Spleen (tissue), 11 donors: ENCODE measurements at regions not wholly inside any gene's neighbourhood (a gene's known extent, or its start where the extent isn't known, plus 50 kb on each side); places are given as distances from the start of the nearest gene placed in this dataset.

Experiments used
- DNase-seq: peaks from one replicate; pipeline ENCODE4 v3.0.0-alpha.2; 2020
- H3K27ac ChIP-seq, 8 donors: fragments of 200-600 bp; sonication (generic) in 7 of 8; 1 replicate in 4 of 8; 2 replicates in 4 of 8; pipeline versions ENCODE4 v1.5.0 to v1.8.0; 2016 to 2021; ENCODE audit warnings: inconsistent platforms in 4 of 8, mild to moderate bottlenecking in 4 of 8, moderate library complexity in 1 of 8
- H3K27me3 ChIP-seq, 7 donors: fragments of 200-600 bp; sonication (generic) in 6 of 7; replicated peaks in 1 of 7; 1 replicate in 4 of 7; 2 replicates in 3 of 7; pipeline versions ENCODE4 v1.5.0 to v1.8.0; 2016 to 2021; ENCODE audit warnings: inconsistent platforms in 3 of 7, mild to moderate bottlenecking in 1 of 7
- H3K36me3 ChIP-seq, 6 donors: fragments of 200-600 bp; sonication (generic) in 5 of 6; 1 replicate in 4 of 6; 2 replicates in 2 of 6; pipeline versions ENCODE4 v1.5.0 to v1.8.0; 2016 to 2021; ENCODE audit warnings: inconsistent platforms in 2 of 6
- H3K4me1 ChIP-seq, 6 donors: fragments of 200-600 bp; sonication (generic) in 5 of 6; 1 replicate in 3 of 6; 2 replicates in 3 of 6; pipeline versions ENCODE4 v1.5.0 to v1.8.0; 2016 to 2021; ENCODE audit warnings: inconsistent platforms in 3 of 6
- H3K4me3 ChIP-seq, 8 donors: fragments of 200-600 bp; sonication (generic) in 7 of 8; 1 replicate in 4 of 8; 2 replicates in 4 of 8; pipeline versions ENCODE4 v1.5.0 to v1.8.0; 2016 to 2021; ENCODE audit warnings: inconsistent platforms in 4 of 8, mild to moderate bottlenecking in 4 of 8, moderate library complexity in 2 of 8
- H3K9me3 ChIP-seq, 8 donors: fragments of 200-600 bp; sonication (generic) in 7 of 8; 1 replicate in 4 of 8; 2 replicates in 4 of 8; pipeline versions ENCODE4 v1.5.0 to v1.8.0; 2016 to 2021; ENCODE audit warnings: inconsistent platforms in 4 of 8
- CTCF ChIP-seq, 11 experiments: fragments of 200-600 bp in 7 of 11; fragments of 450-650 bp in 4 of 11; sonication (generic) in 4 of 11; IDR thresholded peaks in 8 of 11; conservative IDR thresholded peaks in 3 of 11; 1 replicate in 7 of 11; 2 replicates in 4 of 11; pipeline versions ENCODE4 v1.4.0 to v1.8.0; 2016 to 2021; ENCODE audit warnings: antibody characterized with exemption in 11 of 11, inconsistent platforms in 4 of 11, mild to moderate bottlenecking in 1 of 11
- POLR2A ChIP-seq, 3 donors: fragments of 450-650 bp; IDR thresholded peaks; one replicate each; pipeline ENCODE4 v1.5.1; 2017; ENCODE audit warnings: antibody characterized with exemption in 3 of 3, mild to moderate bottlenecking in 1 of 3
- POLR2AphosphoS5 ChIP-seq, 3 donors: sonication (generic); formaldehyde crosslinking; IDR thresholded peaks; one replicate each; pipeline ENCODE4 v1.5.1; 2017; ENCODE audit warnings: antibody characterized with exemption in 3 of 3
- WGBS, 5 donors: extraction: QIAGEN DNeasy Blood & Tissue Kit in 3 of 5; methylation state at CpG; one replicate each; pipeline versions ENCODE4 v1.1.5 to v1.1.7; 2013 to 2018; 5-methylcytosine and 5-hydroxymethylcytosine counted together
- intact Hi-C: fragments of 100-400 bp; cut with DNase I; formaldehyde crosslinking; loops from one replicate; pipeline ENCODE4 v1.15.0; 2023; ENCODE audit warnings: low total_unique reads
- donor health status: healthy with polysubstance abuse.
- donor health status: DM: no; HTN: no; CAD: no; lungs with moderate emphysema.
- donor health status: DM: no; HTN: no; CAD: no.
- donor health status: Bipolar disorder and iron deficiency.
- donor health status: healthy.
- donor health status: DM: no; HTN: no; CAD: no.
- donor health status: DM: yes; HTN: yes; CAD: no.

DNA sequence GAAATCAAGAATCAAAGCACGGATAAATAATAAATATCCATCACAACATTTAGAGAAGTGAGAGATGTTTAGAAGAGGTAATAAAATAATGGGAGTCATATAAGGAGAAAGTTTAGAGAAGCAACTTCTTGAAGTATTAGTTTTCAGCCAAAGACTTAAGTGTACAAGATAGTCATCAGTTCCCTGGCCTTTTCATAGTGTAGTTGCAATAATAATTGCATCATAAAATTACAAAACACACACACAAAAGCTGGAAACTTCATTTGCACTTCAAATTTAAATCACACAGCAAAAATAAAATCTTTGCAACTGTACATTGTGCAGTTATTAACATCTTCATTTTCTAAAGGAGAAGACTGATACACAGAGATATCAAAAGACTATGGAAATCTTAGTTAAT is 319.1 kb upstream of the RGMB start:
- WGBS, 5 donors: 80 to 92% (median 82%) methylated on average over 1 of the region's 1 CpG
- H3K4me3 ChIP-seq: no peak overlapping the region
- no peaks in the 10 kb centered on the region for H3K9me3 ChIP-seq
- H3K27me3 ChIP-seq: peaks cover 0 to 4% (median 0%) of the 10 kb centered on the region in 7 donors
- TF ChIP-seq CTCF (IDR thresholded peaks at IDR 0.05 in 8 of 11, conservative IDR thresholded peaks at IDR 0.05 in 3 of 11) (no peak), POLR2AphosphoS5 (IDR thresholded peaks at IDR 0.05) (no peak), POLR2A (IDR thresholded peaks at IDR 0.05) (no peak)
- intact Hi-C loops: no loop called here
- no peaks in the 10 kb centered on the region for H3K36me3 ChIP-seq
- DNase-seq: no peak
- no peaks in the 10 kb centered on the region for H3K4me1 ChIP-seq
- H3K27ac ChIP-seq: no peak overlapping the region

DNA sequence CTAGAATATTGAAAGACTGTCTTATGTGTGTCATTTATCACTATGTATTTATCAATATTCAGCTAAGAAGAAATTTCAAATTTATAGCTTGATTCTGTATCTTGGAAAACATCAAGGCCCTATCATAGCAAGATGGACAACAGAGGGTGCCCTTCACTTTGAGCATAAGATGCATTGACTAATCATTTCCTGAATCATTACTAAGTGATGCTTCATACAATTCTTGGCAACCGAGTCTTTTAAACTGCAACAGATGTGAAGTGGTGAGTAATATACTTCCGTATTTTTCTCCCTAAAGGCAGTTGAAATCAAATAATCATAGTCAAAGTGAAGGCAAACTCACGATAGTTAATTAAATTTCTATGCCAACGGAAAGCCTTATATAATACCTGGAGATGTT is 318.6 kb upstream of the RGMB start:
- no peak for DNase-seq
- no peak for TF ChIP-seq POLR2AphosphoS5 (IDR thresholded peaks at IDR 0.05)
- no peak for TF ChIP-seq POLR2A (IDR thresholded peaks at IDR 0.05)
- no peak for TF ChIP-seq CTCF (IDR thresholded peaks at IDR 0.05 in 8 of 11, conservative IDR thresholded peaks at IDR 0.05 in 3 of 11)
- Histone ChIP-seq H3K9me3 (no peaks in the 10 kb centered on the region), H3K27me3 (peaks cover 0 to 4% (median 0%) of the 10 kb centered on the region in 7 donors), H3K4me3 (no peak overlapping the region), H3K27ac (no peak overlapping the region), H3K36me3 (no peaks in the 10 kb centered on the region), H3K4me1 (no peaks in the 10 kb centered on the region)
- intact Hi-C loops: no loop called here
- WGBS, 5 donors: 65 to 86% (median 76%) methylated on average over 4 of the region's 4 CpGs

GRCh38 chr5:98455665-98456064 is 317.8 kb upstream of the RGMB start:
- Histone ChIP-seq H3K36me3 (no peaks in the 10 kb centered on the region), H3K4me3 (no peak overlapping the region), H3K27ac (no peak overlapping the region), H3K9me3 (no peaks in the 10 kb centered on the region), H3K27me3 (peaks cover 0 to 4% (median 0%) of the 10 kb centered on the region in 7 donors), H3K4me1 (no peaks in the 10 kb centered on the region)
- WGBS, 5 donors: 57 to 70% (median 66%) methylated on average over 3 of the region's 3 CpGs
- DNase-seq: no peak
- intact Hi-C loops: no loop called here
- no peak for TF ChIP-seq CTCF (IDR thresholded peaks at IDR 0.05 in 8 of 11, conservative IDR thresholded peaks at IDR 0.05 in 3 of 11)
- no peak for TF ChIP-seq POLR2A (IDR thresholded peaks at IDR 0.05)
- no peak for TF ChIP-seq POLR2AphosphoS5 (IDR thresholded peaks at IDR 0.05)

DNA sequence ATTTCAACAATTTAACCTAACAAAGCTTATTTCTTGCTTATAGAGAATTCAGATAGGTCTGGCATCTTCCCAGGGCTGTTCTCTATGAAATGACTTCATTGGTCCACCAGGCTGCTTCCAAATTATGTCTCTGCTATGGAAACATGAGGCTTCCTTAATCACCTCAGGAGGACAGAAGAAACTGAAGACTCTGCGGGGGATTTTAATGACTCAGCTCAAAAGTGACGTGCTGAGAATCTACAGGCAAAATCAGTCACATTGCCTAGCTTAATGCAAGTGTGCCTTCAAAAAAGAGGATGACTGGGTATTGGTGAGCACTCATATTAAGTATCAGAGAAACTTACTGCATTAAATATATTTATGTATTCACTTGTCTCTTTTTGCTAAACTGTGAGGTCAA is 315.5 kb upstream of the RGMB start:
- Histone ChIP-seq H3K4me3 (no peak overlapping the region), H3K27ac (no peak overlapping the region), H3K9me3 (no peaks in the 10 kb centered on the region), H3K4me1 (no peaks in the 10 kb centered on the region), H3K36me3 (no peaks in the 10 kb centered on the region), H3K27me3 (peaks cover 0 to 4% (median 0%) of the 10 kb centered on the region in 7 donors)
- 76 to 85% (median 83%) methylated on average over 2 of the region's 2 CpGs for WGBS, 5 donors
- TF ChIP-seq POLR2A (IDR thresholded peaks at IDR 0.05) (no peak), POLR2AphosphoS5 (IDR thresholded peaks at IDR 0.05) (no peak), CTCF (IDR thresholded peaks at IDR 0.05 in 8 of 11, conservative IDR thresholded peaks at IDR 0.05 in 3 of 11) (no peak)
- intact Hi-C loops: no loop called here
- no peak for DNase-seq
